Peyer's patch (tissue), 4 donors: ENCODE measurements at regions not wholly inside any gene's neighbourhood (a gene's known extent, or its start where the extent isn't known, plus 50 kb on each side); places are given as distances from the start of the nearest gene placed in this dataset.

ENCODE experiments used
- POLR2A ChIP-seq, 2 donors: fragments of 450-650 bp; IDR thresholded peaks; one replicate each; pipeline ENCODE4 v1.5.1; 2017; ENCODE audit warnings: antibody characterized with exemption in 2 of 2, mild to moderate bottlenecking in 2 of 2, moderate library complexity in 2 of 2
- TF ChIP-seq, protein P1 (sequence below), 6 experiments: fragments of 450-650 bp in 4 of 6; fragments of 200-600 bp in 2 of 6; sonication (generic) in 1 of 6; IDR thresholded peaks; one replicate each; pipeline ENCODE4 v1.5.1; 2017 to 2019; ENCODE audit warnings: antibody characterized with exemption in 6 of 6, mild to moderate bottlenecking in 3 of 6, moderate library complexity in 1 of 6

DNA sequence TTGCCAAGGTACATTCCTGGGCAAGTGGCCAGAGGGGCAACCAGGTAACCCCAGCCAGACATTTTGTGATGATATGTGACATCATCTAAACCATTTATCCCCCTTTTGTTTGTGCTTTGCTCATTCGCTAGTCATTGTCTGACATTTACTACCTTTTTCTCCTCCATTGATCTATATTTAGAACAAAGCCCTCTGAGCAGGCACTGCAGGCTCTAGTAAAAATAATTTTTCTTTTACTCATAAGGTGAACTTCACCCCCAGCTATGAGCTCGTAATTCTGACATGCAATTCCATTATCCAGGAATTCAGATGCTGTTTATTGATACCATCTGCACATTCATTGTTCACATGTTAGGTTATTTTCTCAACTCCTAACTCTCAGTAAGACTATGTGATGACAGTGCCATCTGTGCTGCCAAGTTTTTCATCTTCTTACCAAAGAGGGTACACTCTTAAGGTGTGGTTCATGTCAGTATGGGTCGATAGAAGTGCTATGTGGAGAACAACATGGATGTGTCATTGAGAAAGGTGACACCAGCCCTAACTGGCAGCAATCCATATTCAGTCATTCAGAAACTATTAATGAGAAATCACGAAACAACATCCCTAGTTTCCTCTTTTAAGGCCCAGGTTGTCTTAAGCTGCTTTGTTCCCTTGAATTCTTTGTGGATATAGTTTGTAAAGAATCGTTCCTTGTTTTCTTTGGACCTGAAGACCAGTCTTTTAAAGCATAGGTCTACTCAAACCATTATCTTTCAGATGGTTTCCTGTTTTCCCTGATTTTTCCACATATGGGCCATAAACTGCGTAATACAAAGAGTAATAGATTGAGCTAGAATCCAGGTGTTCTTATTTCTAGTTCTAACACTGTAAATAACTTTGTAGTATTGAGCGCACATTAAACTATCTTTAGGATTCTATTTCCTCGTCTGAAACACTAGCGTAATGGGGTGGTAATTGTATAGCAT, 978.1 kb upstream of the CDH2 start:
- TF ChIP-seq POLR2A (IDR thresholded peaks at IDR 0.05) = no peak
- TF ChIP-seq, protein P1, sequence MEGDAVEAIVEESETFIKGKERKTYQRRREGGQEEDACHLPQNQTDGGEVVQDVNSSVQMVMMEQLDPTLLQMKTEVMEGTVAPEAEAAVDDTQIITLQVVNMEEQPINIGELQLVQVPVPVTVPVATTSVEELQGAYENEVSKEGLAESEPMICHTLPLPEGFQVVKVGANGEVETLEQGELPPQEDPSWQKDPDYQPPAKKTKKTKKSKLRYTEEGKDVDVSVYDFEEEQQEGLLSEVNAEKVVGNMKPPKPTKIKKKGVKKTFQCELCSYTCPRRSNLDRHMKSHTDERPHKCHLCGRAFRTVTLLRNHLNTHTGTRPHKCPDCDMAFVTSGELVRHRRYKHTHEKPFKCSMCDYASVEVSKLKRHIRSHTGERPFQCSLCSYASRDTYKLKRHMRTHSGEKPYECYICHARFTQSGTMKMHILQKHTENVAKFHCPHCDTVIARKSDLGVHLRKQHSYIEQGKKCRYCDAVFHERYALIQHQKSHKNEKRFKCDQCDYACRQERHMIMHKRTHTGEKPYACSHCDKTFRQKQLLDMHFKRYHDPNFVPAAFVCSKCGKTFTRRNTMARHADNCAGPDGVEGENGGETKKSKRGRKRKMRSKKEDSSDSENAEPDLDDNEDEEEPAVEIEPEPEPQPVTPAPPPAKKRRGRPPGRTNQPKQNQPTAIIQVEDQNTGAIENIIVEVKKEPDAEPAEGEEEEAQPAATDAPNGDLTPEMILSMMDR (IDR thresholded peaks at IDR 0.05) = no peak
